ENCODE measurements at regions not wholly inside any gene's neighbourhood (a gene's known extent, or its start where the extent isn't known, plus 50 kb on each side); places are given as distances from the start of the nearest gene placed in this dataset.

- TF ChIP-seq, protein P1, sequence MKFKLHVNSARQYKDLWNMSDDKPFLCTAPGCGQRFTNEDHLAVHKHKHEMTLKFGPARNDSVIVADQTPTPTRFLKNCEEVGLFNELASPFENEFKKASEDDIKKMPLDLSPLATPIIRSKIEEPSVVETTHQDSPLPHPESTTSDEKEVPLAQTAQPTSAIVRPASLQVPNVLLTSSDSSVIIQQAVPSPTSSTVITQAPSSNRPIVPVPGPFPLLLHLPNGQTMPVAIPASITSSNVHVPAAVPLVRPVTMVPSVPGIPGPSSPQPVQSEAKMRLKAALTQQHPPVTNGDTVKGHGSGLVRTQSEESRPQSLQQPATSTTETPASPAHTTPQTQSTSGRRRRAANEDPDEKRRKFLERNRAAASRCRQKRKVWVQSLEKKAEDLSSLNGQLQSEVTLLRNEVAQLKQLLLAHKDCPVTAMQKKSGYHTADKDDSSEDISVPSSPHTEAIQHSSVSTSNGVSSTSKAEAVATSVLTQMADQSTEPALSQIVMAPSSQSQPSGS (IDR thresholded peaks at IDR 0.05; ENCODE audit: low read length), result no peak
- TF ChIP-seq TBP (IDR thresholded peaks at IDR 0.05; ENCODE audit: low read depth, low read length), result no peak
Observed at GRCh38 chr10:123607386-123607785, 58.8 kb upstream of the GPR26 start (continued).

Data from H1 (cell line).